AG10803 (cell line): ENCODE measurements at regions not wholly inside any gene's neighbourhood (a gene's known extent, or its start where the extent isn't known, plus 50 kb on each side); places are given as distances from the start of the nearest gene placed in this dataset.

ENCODE experiments used
- DNase-seq: peaks from one replicate; pipeline ENCODE4 v3.0.0; 2010; ENCODE audit warnings: low read depth
- H3K4me3 ChIP-seq: 2 replicates; pipeline ENCODE4 v1.5.1; 2011; ENCODE audit warnings: mild to moderate bottlenecking, low read length, control low read depth
- CTCF ChIP-seq: conservative IDR thresholded peaks from 2 replicates; pipeline ENCODE4 v1.5.1; 2011; ENCODE audit warnings: mild to moderate bottlenecking, low read length, control low read depth, inconsistent platforms

GRCh38 chr20:47867831-47868230 is 82.5 kb upstream of the SULF2 start:
- DNase-seq: no peak
- TF ChIP-seq CTCF: no peak
- no peak overlapping the region for H3K4me3 ChIP-seq

- no peak overlapping the region for H3K4me3 ChIP-seq
- no peak for DNase-seq
- no peak for TF ChIP-seq CTCF
These were observed 81.2 kb upstream of the SULF2 start for GRCh38 chr20:47866480-47866879.

GRCh38 chr20:47865912-47866311 is 80.6 kb upstream of the SULF2 start:
- peak; percentile 49 for DNase-seq
- TF ChIP-seq CTCF: no peak

DNA sequence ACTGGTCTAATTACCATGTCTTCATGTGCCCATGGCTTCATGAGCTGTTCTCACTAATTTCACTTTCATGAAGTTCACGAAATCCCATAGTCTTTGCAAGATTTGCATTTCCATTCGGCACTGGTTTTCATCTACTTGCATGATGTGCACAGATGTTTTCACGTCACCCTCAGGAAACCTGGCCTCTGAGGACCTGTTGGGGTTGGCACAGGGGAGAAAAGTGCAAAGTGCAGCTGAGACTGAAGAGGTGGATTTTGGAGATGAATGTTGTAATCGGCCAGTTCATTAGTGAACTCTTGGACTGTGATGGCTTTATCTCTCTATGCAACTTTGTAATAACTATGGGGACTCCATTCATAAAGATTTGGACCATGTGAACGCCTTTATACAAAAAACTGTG is 80.2 kb upstream of the SULF2 start:
- no peak for DNase-seq
- H3K4me3 ChIP-seq: no peak overlapping the region
- TF ChIP-seq CTCF: no peak

More at GRCh38 chr20:47865912-47866311, 80.6 kb upstream of the SULF2 start:
- H3K4me3 ChIP-seq: no peak overlapping the region

DNA sequence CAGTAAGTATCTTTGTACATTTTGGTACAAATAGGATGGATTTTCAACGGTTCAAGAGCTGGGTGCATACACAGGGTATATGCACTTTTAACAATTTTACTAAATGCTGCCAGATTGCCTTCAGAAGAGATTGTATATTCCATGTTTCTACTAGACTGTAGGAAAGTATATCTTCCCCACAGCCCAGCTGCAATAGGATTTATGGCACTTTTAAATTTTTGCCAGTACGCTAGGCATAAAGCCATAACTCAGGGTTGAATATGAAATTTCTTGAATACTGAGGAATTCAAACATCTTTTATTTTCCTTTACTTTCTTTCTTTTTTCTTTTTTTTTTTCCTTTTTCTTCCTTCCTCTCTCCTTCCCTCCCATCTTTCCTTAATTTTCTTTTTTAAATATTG is 78.7 kb upstream of the SULF2 start:
- no peak overlapping the region for H3K4me3 ChIP-seq
- no peak for TF ChIP-seq CTCF
- DNase-seq: no peak

GRCh38 chr20:47863315-47863965 is 78.2 kb upstream of the SULF2 start:
- no peak overlapping the region for H3K4me3 ChIP-seq

More at GRCh38 chr20:47863315-47863965, 78.2 kb upstream of the SULF2 start:
- no peak for DNase-seq
- no peak for TF ChIP-seq CTCF
